HG02943 (cell line): ENCODE measurements at regions not wholly inside any gene's neighbourhood (a gene's known extent, or its start where the extent isn't known, plus 50 kb on each side); places are given as distances from the start of the nearest gene placed in this dataset.

Experiments
- ATAC-seq: cut with Tn5 transposase; IDR thresholded peaks from one replicate; pipeline ENCODE4 v1.9.1; 2021; ENCODE audit warnings: mild to moderate bottlenecking, low read depth, moderate library complexity; ENCODE audit not compliant: unreplicated experiment

- ATAC-seq: no peak
These were observed 836.8 kb upstream of the LCORL start for GRCh38 chr4:18858229-18858922.

- ATAC-seq: no peak
These were observed 829.3 kb upstream of the LCORL start for GRCh38 chr4:18850867-18851266.

- ATAC-seq: no peak
These were observed 825.8 kb upstream of the LCORL start for GRCh38 chr4:18847249-18847890.

- ATAC-seq: no peak
These were observed 824.8 kb upstream of the LCORL start for GRCh38 chr4:18846313-18846712.

GRCh38 chr4:18844726-18845125 is 823.2 kb upstream of the LCORL start:
- no peak for ATAC-seq

- no peak for ATAC-seq
These were observed 820.9 kb upstream of the LCORL start for GRCh38 chr4:18842431-18842830.

- ATAC-seq: no peak
These were observed 818.9 kb upstream of the LCORL start for GRCh38 chr4:18840481-18840880.

GRCh38 chr4:18816228-18816895 is 794.8 kb upstream of the LCORL start:
- ATAC-seq: no peak

- ATAC-seq: no peak
These were observed 794.2 kb upstream of the LCORL start for GRCh38 chr4:18815779-18816173.

- no peak for ATAC-seq
These were observed 793.7 kb upstream of the LCORL start for GRCh38 chr4:18815081-18815778.

- ATAC-seq: no peak
These were observed 792.2 kb upstream of the LCORL start for GRCh38 chr4:18813771-18814170.

GRCh38 chr4:18813055-18813454 is 791.5 kb upstream of the LCORL start:
- no peak for ATAC-seq

- ATAC-seq: no peak
These were observed 782.2 kb upstream of the LCORL start for GRCh38 chr4:18803781-18804180.

- no peak for ATAC-seq
These were observed 776.6 kb upstream of the LCORL start for GRCh38 chr4:18798123-18798522.

- ATAC-seq: no peak
These were observed 774.2 kb upstream of the LCORL start for GRCh38 chr4:18795794-18796193.

- no peak for ATAC-seq
These were observed 755.8 kb upstream of the LCORL start for GRCh38 chr4:18777190-18777930.

- no peak for ATAC-seq
These were observed 746.4 kb upstream of the LCORL start for GRCh38 chr4:18767921-18768320.

- no peak for ATAC-seq
These were observed 735.1 kb upstream of the LCORL start for GRCh38 chr4:18756671-18757070.

GRCh38 chr4:18754180-18754579 is 732.6 kb upstream of the LCORL start:
- no peak for ATAC-seq

GRCh38 chr4:18751083-18751482 is 729.5 kb upstream of the LCORL start:
- no peak for ATAC-seq

- no peak for ATAC-seq
These were observed 727.8 kb upstream of the LCORL start for GRCh38 chr4:18749391-18749790.
